Lower leg skin (tissue), 3 donors: ENCODE measurements at regions not wholly inside any gene's neighbourhood (a gene's known extent, or its start where the extent isn't known, plus 50 kb on each side); places are given as distances from the start of the nearest gene placed in this dataset.

Experiments
- POLR2A ChIP-seq, 2 donors: fragments of 450-650 bp; IDR thresholded peaks; one replicate each; pipeline ENCODE4 v1.6.1; 2016 to 2017; ENCODE audit warnings: antibody characterized with exemption in 2 of 2, mild to moderate bottlenecking in 1 of 2, moderate library complexity in 1 of 2
- TF ChIP-seq, protein P1 (sequence below), 3 donors: fragments of 450-650 bp; IDR thresholded peaks; one replicate each; pipeline ENCODE4 v1.5.1; 2016; ENCODE audit warnings: antibody characterized with exemption in 3 of 3, mild to moderate bottlenecking in 3 of 3, moderate library complexity in 2 of 3

DNA sequence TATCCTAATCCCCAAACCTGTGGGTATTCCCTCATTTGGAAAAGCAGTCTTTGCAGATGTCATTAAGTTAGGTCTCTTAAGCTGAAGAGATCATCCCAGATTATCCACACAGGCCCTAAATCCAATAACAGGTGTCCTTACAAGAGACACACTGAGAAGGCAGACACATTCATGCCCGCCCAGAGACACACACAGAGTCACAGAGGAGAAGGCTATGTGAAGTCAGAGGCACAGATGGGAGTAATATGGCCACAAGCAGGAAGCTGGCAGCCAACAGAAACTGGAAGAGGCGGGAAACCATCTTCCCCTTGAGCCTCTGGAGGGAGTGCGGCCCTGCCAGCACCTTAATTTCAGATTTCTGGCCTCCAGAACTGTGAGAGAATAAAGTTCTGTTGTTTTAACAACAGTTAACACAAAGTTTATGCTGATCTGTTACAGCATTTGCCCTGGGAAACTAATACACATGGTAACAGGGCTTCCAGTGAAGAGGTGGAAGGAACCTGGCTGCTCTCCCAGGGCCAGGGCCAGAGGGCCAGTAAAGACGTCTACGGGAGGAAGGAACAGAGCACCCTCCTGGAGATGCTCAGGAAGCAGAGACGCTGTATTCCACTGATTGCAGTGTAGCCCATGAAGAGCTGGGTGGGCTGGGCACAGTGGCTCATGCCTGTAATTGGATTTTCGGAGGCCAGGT lies 217.5 kb downstream of the GLI2 start:
- TF ChIP-seq, protein P1, sequence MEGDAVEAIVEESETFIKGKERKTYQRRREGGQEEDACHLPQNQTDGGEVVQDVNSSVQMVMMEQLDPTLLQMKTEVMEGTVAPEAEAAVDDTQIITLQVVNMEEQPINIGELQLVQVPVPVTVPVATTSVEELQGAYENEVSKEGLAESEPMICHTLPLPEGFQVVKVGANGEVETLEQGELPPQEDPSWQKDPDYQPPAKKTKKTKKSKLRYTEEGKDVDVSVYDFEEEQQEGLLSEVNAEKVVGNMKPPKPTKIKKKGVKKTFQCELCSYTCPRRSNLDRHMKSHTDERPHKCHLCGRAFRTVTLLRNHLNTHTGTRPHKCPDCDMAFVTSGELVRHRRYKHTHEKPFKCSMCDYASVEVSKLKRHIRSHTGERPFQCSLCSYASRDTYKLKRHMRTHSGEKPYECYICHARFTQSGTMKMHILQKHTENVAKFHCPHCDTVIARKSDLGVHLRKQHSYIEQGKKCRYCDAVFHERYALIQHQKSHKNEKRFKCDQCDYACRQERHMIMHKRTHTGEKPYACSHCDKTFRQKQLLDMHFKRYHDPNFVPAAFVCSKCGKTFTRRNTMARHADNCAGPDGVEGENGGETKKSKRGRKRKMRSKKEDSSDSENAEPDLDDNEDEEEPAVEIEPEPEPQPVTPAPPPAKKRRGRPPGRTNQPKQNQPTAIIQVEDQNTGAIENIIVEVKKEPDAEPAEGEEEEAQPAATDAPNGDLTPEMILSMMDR (IDR thresholded peaks at IDR 0.05) = no peak
- no peak for TF ChIP-seq POLR2A (IDR thresholded peaks at IDR 0.05)
